OCI-LY1 (cell line): ENCODE measurements at regions not wholly inside any gene's neighbourhood (a gene's known extent, or its start where the extent isn't known, plus 50 kb on each side); places are given as distances from the start of the nearest gene placed in this dataset.

Source experiments
- H2AFZ ChIP-seq: fragments of 200-600 bp; sonication (generic), shearing (Covaris generic); 2 replicates; pipeline ENCODE4 v1.6.0; 2014; ENCODE audit warnings: antibody characterized with exemption, mild to moderate bottlenecking, low read length
- H3F3A ChIP-seq: fragments of 200-600 bp; sonication (generic), shearing (Covaris generic); 2 replicates; pipeline ENCODE4 v1.6.0; 2014; ENCODE audit warnings: mild to moderate bottlenecking, antibody characterized with exemption, low read length, moderate library complexity; ENCODE audit not compliant: insufficient read depth
- H3K27ac ChIP-seq: fragments of 200-600 bp; sonication (generic); 2 replicates; pipeline ENCODE4 v1.5.1; 2014; ENCODE audit warnings: low read length, mixed run types, mild to moderate bottlenecking, low read depth; ENCODE audit not compliant: poor library complexity, severe bottlenecking
- H3K27me3 ChIP-seq: fragments of 200-600 bp; sonication (generic); 2 replicates; pipeline ENCODE4 v1.6.0; 2014; ENCODE audit warnings: antibody characterized with exemption, mild to moderate bottlenecking, low read length, moderate library complexity; ENCODE audit not compliant: insufficient read depth
- H3K36me3 ChIP-seq: fragments of 200-600 bp; sonication (generic); 2 replicates; pipeline ENCODE4 v1.6.1; 2014; ENCODE audit warnings: mild to moderate bottlenecking, antibody characterized with exemption, low read length, moderate library complexity, mixed read lengths; ENCODE audit not compliant: insufficient read depth
- H3K4me1 ChIP-seq: fragments of 200-600 bp; sonication (generic); 2 replicates; pipeline ENCODE4 v1.5.1; 2014; ENCODE audit warnings: mild to moderate bottlenecking, low read length, moderate library complexity; ENCODE audit not compliant: insufficient read depth, severe bottlenecking
- H3K4me2 ChIP-seq: fragments of 200-600 bp; sonication (generic), shearing (Covaris generic); 2 replicates; pipeline ENCODE4 v1.6.1; 2014; ENCODE audit warnings: low read length
- H3K4me3 ChIP-seq: fragments of 200-600 bp; sonication (generic); 2 replicates; pipeline ENCODE4 v1.5.1; 2014; ENCODE audit warnings: low read length, low read depth, mild to moderate bottlenecking, mixed read lengths; ENCODE audit not compliant: poor library complexity, severe bottlenecking
- H3K79me2 ChIP-seq: fragments of 200-600 bp; shearing (Covaris generic); 2 replicates; pipeline ENCODE4 v1.6.1; 2016; ENCODE audit warnings: mixed run types, low read length, mixed read lengths; ENCODE audit not compliant: insufficient read depth
- H3K9ac ChIP-seq: fragments of 200-600 bp; sonication (generic), shearing (Covaris generic); 2 replicates; pipeline ENCODE4 v1.6.1; 2014; ENCODE audit warnings: mild to moderate bottlenecking, low read length, mixed read lengths
- H3K9me2 ChIP-seq: fragments of 200-600 bp; sonication (generic), shearing (Covaris generic); 2 replicates; pipeline ENCODE4 v1.6.1; 2014; ENCODE audit warnings: low read depth, mild to moderate bottlenecking, low read length, mixed read lengths
- H3K9me3 ChIP-seq: fragments of 200-600 bp; shearing (Covaris generic); 2 replicates; pipeline ENCODE4 v1.6.1; 2014; ENCODE audit warnings: low read length, mixed read lengths
- H4K20me1 ChIP-seq: fragments of 200-600 bp; sonication (generic), shearing (Covaris generic); 2 replicates; pipeline ENCODE4 v1.6.0; 2016; ENCODE audit warnings: mild to moderate bottlenecking, low read length; ENCODE audit not compliant: insufficient read depth
- CTCF ChIP-seq: fragments of 200-600 bp; sonication (generic), shearing (Covaris generic); IDR thresholded peaks from 2 replicates; pipeline ENCODE4 v1.5.1; 2017; ENCODE audit warnings: mild to moderate bottlenecking, antibody characterized with exemption, low read length, moderate library complexity, mixed read lengths
- EZH2 ChIP-seq: fragments of 200-600 bp; sonication (generic), shearing (Covaris generic); IDR thresholded peaks from 2 replicates; pipeline ENCODE4 v1.8.0; 2017; ENCODE audit warnings: borderline replicate concordance, mixed run types, mild to moderate bottlenecking, antibody characterized with exemption, low read length, moderate library complexity, mixed read lengths

- H3K27ac ChIP-seq = no peak overlapping the region
These were observed 79.6 kb upstream of the C1QTNF7 start for GRCh38 chr4:15348236-15348635.

DNA sequence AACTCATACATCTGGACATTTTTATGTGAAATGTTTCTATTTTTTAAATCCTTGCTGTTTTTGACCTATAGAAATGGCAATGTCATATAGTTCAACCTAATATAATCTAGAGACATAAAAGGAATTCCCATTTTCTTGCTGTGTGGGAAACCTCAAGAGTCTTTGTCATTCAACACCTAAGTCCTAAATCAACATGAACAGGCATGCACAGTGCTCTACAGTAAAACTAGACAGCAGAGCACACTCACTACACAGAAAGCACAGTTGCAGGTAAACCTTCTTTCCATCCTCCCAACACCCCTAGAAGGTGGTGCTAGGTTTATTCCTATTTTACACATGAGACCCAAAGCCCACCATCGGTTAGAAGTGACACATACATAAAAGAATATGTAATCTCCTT lies 79.1 kb upstream of the C1QTNF7 start:
- Histone ChIP-seq H3K79me2 (no peaks in the 10 kb centered on the region), H3K36me3 (no peaks in the 10 kb centered on the region), H3K27me3 (no peaks in the 10 kb centered on the region), H3K4me1 (no peaks in the 10 kb centered on the region), H3K4me3 (no peak overlapping the region), H3K9me2 (no peaks in the 10 kb centered on the region), H2AFZ (no peak overlapping the region), H3K9ac (no peak overlapping the region), H3K4me2 (no peak overlapping the region), H3K9me3 (no peaks in the 10 kb centered on the region), H4K20me1 (no peaks in the 10 kb centered on the region), H3K27ac (no peak overlapping the region), H3F3A (no peaks in the 10 kb centered on the region)
- TF ChIP-seq CTCF (no peak), EZH2 (no peak)

More at GRCh38 chr4:15348236-15348635, 79.6 kb upstream of the C1QTNF7 start:
- no peak overlapping the region for H2AFZ ChIP-seq
- TF ChIP-seq CTCF (no peak), EZH2 (no peak)
- no peaks in the 10 kb centered on the region for H3K4me1 ChIP-seq
- H3F3A ChIP-seq = no peaks in the 10 kb centered on the region
- H3K9me3 ChIP-seq = no peaks in the 10 kb centered on the region
- H3K9me2 ChIP-seq = no peaks in the 10 kb centered on the region
- H3K9ac ChIP-seq = no peak overlapping the region
- H3K4me2 ChIP-seq = no peak overlapping the region
- no peaks in the 10 kb centered on the region for H3K27me3 ChIP-seq
- H3K79me2 ChIP-seq = no peaks in the 10 kb centered on the region
- H4K20me1 ChIP-seq = no peaks in the 10 kb centered on the region
- H3K4me3 ChIP-seq = no peak overlapping the region
- H3K36me3 ChIP-seq = no peaks in the 10 kb centered on the region

DNA sequence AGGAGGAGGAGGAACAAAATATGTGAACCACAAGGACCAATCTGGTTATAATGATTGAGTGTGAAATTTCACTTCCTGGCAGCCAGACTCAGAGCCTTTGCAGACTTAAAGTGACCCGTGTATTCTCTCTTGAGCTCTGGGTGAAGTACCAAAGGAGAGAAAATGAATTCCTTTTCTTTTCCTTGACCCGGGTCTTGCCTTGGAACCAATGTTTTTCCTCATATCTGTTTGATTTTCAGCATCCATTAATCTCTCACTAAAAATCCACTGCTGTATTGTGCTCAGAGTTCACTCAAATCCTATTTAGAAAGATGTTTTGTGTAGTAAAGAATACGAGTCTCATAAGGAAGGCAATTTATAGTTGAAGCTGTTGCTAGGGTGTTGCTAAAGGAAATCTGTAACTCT lies 78.3 kb upstream of the C1QTNF7 start:
- no peak overlapping the region for H2AFZ ChIP-seq
- no peak overlapping the region for H3K4me3 ChIP-seq
- no peaks in the 10 kb centered on the region for H3K4me1 ChIP-seq

More for the DNA sequence above, 78.3 kb upstream of the C1QTNF7 start:
- Histone ChIP-seq H3F3A (no peaks in the 10 kb centered on the region), H3K9me2 (no peaks in the 10 kb centered on the region), H3K36me3 (no peaks in the 10 kb centered on the region), H4K20me1 (no peaks in the 10 kb centered on the region), H3K4me2 (no peak overlapping the region), H3K9me3 (no peaks in the 10 kb centered on the region), H3K9ac (no peak overlapping the region), H3K27me3 (no peaks in the 10 kb centered on the region), H3K27ac (no peak overlapping the region), H3K79me2 (no peaks in the 10 kb centered on the region)
- TF ChIP-seq CTCF (no peak), EZH2 (no peak)
